ENCODE measurements at regions not wholly inside any gene's neighbourhood (a gene's known extent, or its start where the extent isn't known, plus 50 kb on each side); places are given as distances from the start of the nearest gene placed in this dataset.

- no peak for TF ChIP-seq LEF1 (IDR thresholded peaks at IDR 0.05; ENCODE audit: borderline replicate concordance)
- TF ChIP-seq SUZ12 (IDR thresholded peaks at IDR 0.05): no peak
- TF ChIP-seq BHLHE40 (IDR thresholded peaks at IDR 0.05; ENCODE audit: borderline replicate concordance): no peak
- TF ChIP-seq TARDBP (IDR thresholded peaks at IDR 0.05): no peak
- no peak for TF ChIP-seq ELF4 (IDR thresholded peaks at IDR 0.05)
- no peak for TF ChIP-seq FOXA1 (IDR thresholded peaks at IDR 0.05)
Measured at GRCh38 chr3:64332459-64333350, 107.4 kb upstream of the PRICKLE2 start.
